22Rv1 (cell line): ENCODE measurements at regions not wholly inside any gene's neighbourhood (a gene's known extent, or its start where the extent isn't known, plus 50 kb on each side); places are given as distances from the start of the nearest gene placed in this dataset.

Experiments
- ZFX ChIP-seq: fragments of 450-650 bp; IDR thresholded peaks from 2 replicates; pipeline ENCODE4 v1.6.1; 2017; ENCODE audit warnings: antibody characterized with exemption, borderline replicate concordance
- TF ChIP-seq, protein P1 (sequence below): fragments of 450-650 bp; IDR thresholded peaks from 2 replicates; pipeline ENCODE4 v1.5.1; 2017; ENCODE audit warnings: mild to moderate bottlenecking

DNA sequence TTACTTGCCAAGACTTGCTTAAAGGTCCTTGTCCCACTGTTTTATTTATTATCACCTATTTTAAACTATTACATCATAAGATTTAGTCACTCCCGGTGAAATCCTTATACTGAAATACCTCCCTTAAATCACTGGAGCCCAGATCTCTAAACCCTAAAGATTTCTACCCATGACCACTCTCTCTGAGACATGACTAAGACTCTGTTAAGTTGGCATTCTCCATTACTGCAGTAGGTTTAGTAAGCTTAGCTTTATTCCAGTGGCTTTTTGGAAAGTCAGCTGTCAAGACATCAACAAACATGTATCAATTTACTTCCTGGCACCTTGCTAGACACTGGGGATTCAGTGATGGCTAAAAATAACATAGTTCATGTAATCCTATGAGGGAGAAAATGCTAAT, 874.2 kb downstream of the KCNMA1 start:
- TF ChIP-seq, protein P1, sequence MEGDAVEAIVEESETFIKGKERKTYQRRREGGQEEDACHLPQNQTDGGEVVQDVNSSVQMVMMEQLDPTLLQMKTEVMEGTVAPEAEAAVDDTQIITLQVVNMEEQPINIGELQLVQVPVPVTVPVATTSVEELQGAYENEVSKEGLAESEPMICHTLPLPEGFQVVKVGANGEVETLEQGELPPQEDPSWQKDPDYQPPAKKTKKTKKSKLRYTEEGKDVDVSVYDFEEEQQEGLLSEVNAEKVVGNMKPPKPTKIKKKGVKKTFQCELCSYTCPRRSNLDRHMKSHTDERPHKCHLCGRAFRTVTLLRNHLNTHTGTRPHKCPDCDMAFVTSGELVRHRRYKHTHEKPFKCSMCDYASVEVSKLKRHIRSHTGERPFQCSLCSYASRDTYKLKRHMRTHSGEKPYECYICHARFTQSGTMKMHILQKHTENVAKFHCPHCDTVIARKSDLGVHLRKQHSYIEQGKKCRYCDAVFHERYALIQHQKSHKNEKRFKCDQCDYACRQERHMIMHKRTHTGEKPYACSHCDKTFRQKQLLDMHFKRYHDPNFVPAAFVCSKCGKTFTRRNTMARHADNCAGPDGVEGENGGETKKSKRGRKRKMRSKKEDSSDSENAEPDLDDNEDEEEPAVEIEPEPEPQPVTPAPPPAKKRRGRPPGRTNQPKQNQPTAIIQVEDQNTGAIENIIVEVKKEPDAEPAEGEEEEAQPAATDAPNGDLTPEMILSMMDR = no peak
- TF ChIP-seq ZFX = no peak
